Activated naive CD8-positive, alpha-beta T cell treated with anti-CD3 and anti-CD28 coated beads, Interleukin-2, amount 50 U/mL, for 24 hours (primary cell): ENCODE measurements at regions not wholly inside any gene's neighbourhood (a gene's known extent, or its start where the extent isn't known, plus 50 kb on each side); places are given as distances from the start of the nearest gene placed in this dataset.
A peak's percentile ranks its signal among the peaks of the same experiment; 100 is the strongest.

Experiments
- ATAC-seq: fragments of 150-1000 bp; cut with Tn5 transposase; one replicate; pipeline ENCODE4 v1.10.0; 2021
- DNase-seq: peaks from one replicate; pipeline ENCODE4 v3.0.0; 2021
- H3K27ac Mint-ChIP-seq: one replicate; pipeline ENCODE4 v1.8.0; 2021; ENCODE audit warnings: mild to moderate bottlenecking, mixed read lengths
- H3K27me3 Mint-ChIP-seq: one replicate; pipeline ENCODE4 v1.8.0; 2021; ENCODE audit warnings: mixed read lengths
- H3K36me3 Mint-ChIP-seq: one replicate; pipeline ENCODE4 v1.8.0; 2021; ENCODE audit warnings: low read depth, mixed read lengths
- H3K4me1 Mint-ChIP-seq: one replicate; pipeline ENCODE4 v1.8.0; 2021; ENCODE audit warnings: mixed read lengths
- H3K4me3 Mint-ChIP-seq: one replicate; pipeline ENCODE4 v1.8.0; 2021; ENCODE audit warnings: mild to moderate bottlenecking, moderate library complexity, mixed read lengths
- H3K9me3 Mint-ChIP-seq: one replicate; pipeline ENCODE4 v1.8.0; 2021; ENCODE audit warnings: mixed read lengths

- Mint-ChIP-seq H3K4me1 (no peaks in the 10 kb centered on the region), H3K9me3 (peaks cover 15% of the 10 kb centered on the region), H3K27me3 (no peaks in the 10 kb centered on the region), H3K27ac (no peak overlapping the region), H3K4me3 (no peak overlapping the region), H3K36me3 (no peaks in the 10 kb centered on the region)
- no peak for ATAC-seq
- no peak for DNase-seq
Measured at GRCh38 chr18:44423814-44424644, 256.7 kb upstream of the SETBP1 start.

GRCh38 chr18:44424645-44425035, 256.0 kb upstream of the SETBP1 start:
- Mint-ChIP-seq H3K27me3 (no peaks in the 10 kb centered on the region), H3K36me3 (no peaks in the 10 kb centered on the region), H3K4me1 (no peaks in the 10 kb centered on the region), H3K4me3 (no peak overlapping the region), H3K27ac (no peak overlapping the region), H3K9me3 (peaks cover 18% of the 10 kb centered on the region)
- DNase-seq (no peak), ATAC-seq (no peak)

- ATAC-seq, result no peak
- no peak overlapping the region for H3K27ac Mint-ChIP-seq
Measured at GRCh38 chr18:44425161-44425560, 255.5 kb upstream of the SETBP1 start.

GRCh38 chr18:44437603-44438002, 243.1 kb upstream of the SETBP1 start:
- Mint-ChIP-seq H3K4me3 (no peak overlapping the region), H3K27ac (no peak overlapping the region), H3K4me1 (no peaks in the 10 kb centered on the region), H3K27me3 (peaks cover 5% of the 10 kb centered on the region), H3K9me3 (peaks cover 3% of the 10 kb centered on the region), H3K36me3 (no peaks in the 10 kb centered on the region)
- ATAC-seq (no peak), DNase-seq (no peak)

More at GRCh38 chr18:44425161-44425560, 255.5 kb upstream of the SETBP1 start:
- Mint-ChIP-seq H3K4me1 (no peaks in the 10 kb centered on the region), H3K9me3 (peaks cover 18% of the 10 kb centered on the region), H3K27me3 (no peaks in the 10 kb centered on the region), H3K4me3 (no peak overlapping the region), H3K36me3 (no peaks in the 10 kb centered on the region)
- DNase-seq, result no peak

GRCh38 chr18:44450226-44450625, 230.5 kb upstream of the SETBP1 start:
- no peak overlapping the region for H3K4me3 Mint-ChIP-seq
- ATAC-seq, result no peak
- H3K9me3 Mint-ChIP-seq, result no peaks in the 10 kb centered on the region
- DNase-seq, result no peak
- no peaks in the 10 kb centered on the region for H3K4me1 Mint-ChIP-seq
- H3K27me3 Mint-ChIP-seq, result no peaks in the 10 kb centered on the region
- no peak overlapping the region for H3K27ac Mint-ChIP-seq
- H3K36me3 Mint-ChIP-seq, result no peaks in the 10 kb centered on the region

- no peak for DNase-seq
Measured at GRCh38 chr18:44452346-44452745, 228.3 kb upstream of the SETBP1 start.

GRCh38 chr18:44453505-44453904, 227.2 kb upstream of the SETBP1 start:
- Mint-ChIP-seq H3K27me3 (no peaks in the 10 kb centered on the region), H3K36me3 (no peaks in the 10 kb centered on the region)

More at GRCh38 chr18:44452346-44452745, 228.3 kb upstream of the SETBP1 start:
- no peaks in the 10 kb centered on the region for H3K4me1 Mint-ChIP-seq
- H3K4me3 Mint-ChIP-seq, result no peak overlapping the region
- H3K27ac Mint-ChIP-seq, result no peak overlapping the region
- no peak for ATAC-seq
- no peaks in the 10 kb centered on the region for H3K9me3 Mint-ChIP-seq
- H3K27me3 Mint-ChIP-seq, result no peaks in the 10 kb centered on the region
- no peaks in the 10 kb centered on the region for H3K36me3 Mint-ChIP-seq

GRCh38 chr18:44458777-44459176, 221.9 kb upstream of the SETBP1 start:
- peak; percentile 63 for ATAC-seq
- Mint-ChIP-seq H3K4me3 (no peak overlapping the region), H3K4me1 (no peaks in the 10 kb centered on the region), H3K36me3 (no peaks in the 10 kb centered on the region), H3K27me3 (no peaks in the 10 kb centered on the region), H3K9me3 (no peaks in the 10 kb centered on the region), H3K27ac (no peak overlapping the region)
- DNase-seq, result no peak

More at GRCh38 chr18:44453505-44453904, 227.2 kb upstream of the SETBP1 start:
- no peak overlapping the region for H3K4me3 Mint-ChIP-seq
- no peaks in the 10 kb centered on the region for H3K4me1 Mint-ChIP-seq
- H3K27ac Mint-ChIP-seq, result no peak overlapping the region
- no peaks in the 10 kb centered on the region for H3K9me3 Mint-ChIP-seq
- DNase-seq (no peak), ATAC-seq (no peak)

GRCh38 chr18:44464398-44465180, 216.1 kb upstream of the SETBP1 start:
- DNase-seq (no peak), ATAC-seq (no peak)
- H3K27me3 Mint-ChIP-seq, result no peaks in the 10 kb centered on the region
- H3K9me3 Mint-ChIP-seq, result no peaks in the 10 kb centered on the region
- H3K4me3 Mint-ChIP-seq, result no peak overlapping the region
- H3K36me3 Mint-ChIP-seq, result no peaks in the 10 kb centered on the region
- no peak overlapping the region for H3K27ac Mint-ChIP-seq
- H3K4me1 Mint-ChIP-seq, result no peaks in the 10 kb centered on the region

- Mint-ChIP-seq H3K4me3 (no peak overlapping the region), H3K27me3 (no peaks in the 10 kb centered on the region), H3K4me1 (no peaks in the 10 kb centered on the region), H3K36me3 (no peaks in the 10 kb centered on the region), H3K27ac (no peak overlapping the region), H3K9me3 (no peaks in the 10 kb centered on the region)
- ATAC-seq (no peak), DNase-seq (no peak)
Measured at GRCh38 chr18:44465381-44465841, 215.3 kb upstream of the SETBP1 start.

- Mint-ChIP-seq H3K27me3 (no peaks in the 10 kb centered on the region), H3K4me1 (no peaks in the 10 kb centered on the region), H3K9me3 (no peaks in the 10 kb centered on the region), H3K4me3 (no peak overlapping the region), H3K27ac (no peak overlapping the region), H3K36me3 (no peaks in the 10 kb centered on the region)
- no peak for ATAC-seq
- no peak for DNase-seq
Measured at GRCh38 chr18:44466997-44467396, 213.7 kb upstream of the SETBP1 start.

GRCh38 chr18:44467718-44468117, 213.0 kb upstream of the SETBP1 start:
- Mint-ChIP-seq H3K27me3 (no peaks in the 10 kb centered on the region), H3K9me3 (no peaks in the 10 kb centered on the region), H3K27ac (no peak overlapping the region), H3K4me3 (no peak overlapping the region), H3K4me1 (no peaks in the 10 kb centered on the region), H3K36me3 (no peaks in the 10 kb centered on the region)
- no peak for DNase-seq
- ATAC-seq, result no peak

- no peaks in the 10 kb centered on the region for H3K27me3 Mint-ChIP-seq
- no peaks in the 10 kb centered on the region for H3K9me3 Mint-ChIP-seq
- H3K4me3 Mint-ChIP-seq, result no peak overlapping the region
- H3K36me3 Mint-ChIP-seq, result no peaks in the 10 kb centered on the region
- H3K27ac Mint-ChIP-seq, result no peak overlapping the region
- ATAC-seq (no peak), DNase-seq (no peak)
- H3K4me1 Mint-ChIP-seq, result peaks cover 1% of the 10 kb centered on the region
Measured at GRCh38 chr18:44473394-44474066, 207.2 kb upstream of the SETBP1 start.

GRCh38 chr18:44474067-44474411, 206.6 kb upstream of the SETBP1 start:
- DNase-seq (no peak), ATAC-seq (no peak)
- no peaks in the 10 kb centered on the region for H3K27me3 Mint-ChIP-seq
- peaks cover 4% of the 10 kb centered on the region for H3K9me3 Mint-ChIP-seq
- peaks cover 3% of the 10 kb centered on the region for H3K36me3 Mint-ChIP-seq
- H3K4me3 Mint-ChIP-seq, result no peak overlapping the region
- peaks cover 1% of the 10 kb centered on the region for H3K4me1 Mint-ChIP-seq
- no peak overlapping the region for H3K27ac Mint-ChIP-seq

GRCh38 chr18:44474591-44474990, 206.1 kb upstream of the SETBP1 start:
- H3K27ac Mint-ChIP-seq, result no peak overlapping the region

More at GRCh38 chr18:44474591-44474990, 206.1 kb upstream of the SETBP1 start:
- H3K36me3 Mint-ChIP-seq, result peaks cover 3% of the 10 kb centered on the region
- no peak for DNase-seq
- H3K9me3 Mint-ChIP-seq, result peaks cover 4% of the 10 kb centered on the region
- ATAC-seq, result no peak
- H3K4me1 Mint-ChIP-seq, result peaks cover 1% of the 10 kb centered on the region
- no peaks in the 10 kb centered on the region for H3K27me3 Mint-ChIP-seq
- no peak overlapping the region for H3K4me3 Mint-ChIP-seq
